H1 (cell line): ENCODE measurements at regions not wholly inside any gene's neighbourhood (a gene's known extent, or its start where the extent isn't known, plus 50 kb on each side); places are given as distances from the start of the nearest gene placed in this dataset.

Experiments used
- CTCF ChIA-PET: fragments of 300-600 bp; sonication (Branson Sonifier 250); formaldehyde crosslinking; loops from one replicate; lab custom pipeline; 2021; ENCODE audit not compliant: partially characterized antibody; lab: Charles Lee
- POLR2A ChIA-PET: fragments of 300-600 bp; sonication (Branson Sonifier 250); formaldehyde crosslinking; loops from one replicate; lab custom pipeline; 2021; ENCODE audit warnings: inconsistent platforms; ENCODE audit not compliant: partially characterized antibody; lab: Charles Lee
- DNase-seq, 2 experiments: peaks; one replicate each; pipeline versions ENCODE4 v3.0.0 to v3.0.0-alpha.2; 2010 to 2022; ENCODE audit warnings: low spot score in 2 of 2, low read depth in 1 of 2, mixed read lengths in 1 of 2
- FAIRE-seq: peaks from 2 replicates; lab custom pipeline; 2011; peaks lifted over from hg19 to GRCh38; lab: Jason Lieb, UNC
- H2AFZ ChIP-seq: 2 replicates; pipeline ENCODE4 v1.8.1; 2012; ENCODE audit warnings: low read length, inconsistent platforms
- H2AK5ac ChIP-seq: 2 replicates; pipeline ENCODE4 v1.6.1; 2013; ENCODE audit warnings: low read depth, low read length
- H2BK120ac ChIP-seq: replicated peaks from 2 replicates; pipeline ENCODE3; 2013; ENCODE audit warnings: low read depth, low read length, inconsistent platforms
- H2BK12ac ChIP-seq: 2 replicates; pipeline ENCODE4 v1.6.1; 2013; ENCODE audit warnings: low read depth, low read length
- H2BK15ac ChIP-seq: 2 replicates; pipeline ENCODE4 v1.6.1; 2013; ENCODE audit warnings: low read length
- H2BK20ac ChIP-seq: 2 replicates; pipeline ENCODE4 v1.6.1; 2013; ENCODE audit warnings: low read length
- H2BK5ac ChIP-seq: 2 replicates; pipeline ENCODE4 v1.6.1; 2013; ENCODE audit warnings: low read depth, low read length
- H3K14ac ChIP-seq: 2 replicates; pipeline ENCODE4 v1.6.1; 2013; ENCODE audit warnings: inconsistent platforms; ENCODE audit not compliant: insufficient read length
- H3K18ac ChIP-seq: 2 replicates; pipeline ENCODE4 v1.6.1; 2013; ENCODE audit warnings: low read length; ENCODE audit errors: extremely low read depth
- H3K23ac ChIP-seq: 2 replicates; pipeline ENCODE4 v1.6.1; 2013; ENCODE audit warnings: inconsistent platforms; ENCODE audit not compliant: insufficient read length
- H3K23me2 ChIP-seq: 2 replicates; pipeline ENCODE4 v1.6.1; 2013; ENCODE audit warnings: low read depth, low read length
- H3K27ac ChIP-seq: 2 replicates; pipeline ENCODE4 v1.6.1; 2011; ENCODE audit warnings: low read depth, low read length, inconsistent platforms
- H3K27me3 ChIP-seq, 4 experiments: replicated peaks in 1 of 4; 1 replicate in 1 of 4; 2 replicates in 3 of 4; pipeline versions ENCODE4 v1.6.1 to v1.8.1; 2011 to 2013; ENCODE audit warnings: low read length in 3 of 4, mild to moderate bottlenecking in 3 of 4, inconsistent platforms in 2 of 4, mixed read lengths in 2 of 4, moderate library complexity in 1 of 4; ENCODE audit not compliant: control insufficient read depth in 3 of 4, insufficient read depth in 3 of 4; ENCODE audit errors: extremely low read depth in 1 of 4
- H3K36me3 ChIP-seq, 4 experiments: 2 replicates each; pipeline versions ENCODE4 v1.6.1 to v1.8.1; 2011 to 2013; ENCODE audit warnings: mild to moderate bottlenecking in 4 of 4, low read length in 3 of 4, moderate library complexity in 2 of 4, control low read depth in 1 of 4, inconsistent platforms in 1 of 4; ENCODE audit not compliant: insufficient read depth in 4 of 4, control insufficient read depth in 2 of 4
- H3K4ac ChIP-seq: replicated peaks from 2 replicates; pipeline ENCODE3; 2013; ENCODE audit warnings: low read length, low read depth, mixed read lengths, inconsistent platforms; ENCODE audit not compliant: insufficient read length
- H3K4me1 ChIP-seq, 4 experiments: replicated peaks in 1 of 4; 1 replicate in 1 of 4; 2 replicates in 3 of 4; pipeline versions ENCODE4 v1.6.1 to v1.8.1; 2011 to 2013; ENCODE audit warnings: low read length in 3 of 4, inconsistent platforms in 2 of 4, mixed read lengths in 1 of 4; ENCODE audit not compliant: insufficient read depth in 4 of 4, control insufficient read depth in 3 of 4
- H3K4me2 ChIP-seq, 2 experiments: 2 replicates each; pipeline versions ENCODE4 v1.6.1 to v1.8.1; 2011 to 2013; ENCODE audit warnings: low read depth in 2 of 2, low read length in 2 of 2, control low read depth in 1 of 2, inconsistent platforms in 1 of 2, mild to moderate bottlenecking in 1 of 2; ENCODE audit not compliant: insufficient read depth in 1 of 2
- H3K4me3 ChIP-seq, 4 experiments: fragments of 200-600, 300-600 bp in 1 of 4; sonication (generic), shearing (Covaris generic), sonication (Bioruptor Twin) in 1 of 4; 2 replicates each; pipeline versions ENCODE4 v1.5.1 to v1.8.1; 2011 to 2016; ENCODE audit warnings: low read length in 4 of 4, low read depth in 3 of 4, control low read depth in 2 of 4, inconsistent platforms in 2 of 4, mild to moderate bottlenecking in 2 of 4, mixed read lengths in 1 of 4, moderate library complexity in 1 of 4; ENCODE audit not compliant: insufficient read depth in 2 of 4; ENCODE audit errors: extremely low read depth in 1 of 4
- H3K56ac ChIP-seq: replicated peaks from 2 replicates; pipeline ENCODE3; 2013; ENCODE audit warnings: low read depth, mild to moderate bottlenecking, mixed read lengths, low read length, inconsistent platforms; ENCODE audit not compliant: insufficient read length
- H3K79me1 ChIP-seq: 2 replicates; pipeline ENCODE4 v1.6.1; 2013; ENCODE audit warnings: low read depth, low read length, control low read depth
- H3K79me2 ChIP-seq, 2 experiments: 2 replicates each; pipeline versions ENCODE4 v1.6.1 to v1.8.1; 2012 to 2013; ENCODE audit warnings: low read length in 2 of 2, mild to moderate bottlenecking in 2 of 2, inconsistent platforms in 1 of 2; ENCODE audit not compliant: insufficient read depth in 2 of 2, control insufficient read depth in 1 of 2
- H3K9ac ChIP-seq, 4 experiments: replicated peaks in 1 of 4; 1 replicate in 1 of 4; 2 replicates in 3 of 4; pipeline versions ENCODE4 v1.6.1 to v1.8.1; 2011 to 2013; ENCODE audit warnings: low read depth in 3 of 4, low read length in 3 of 4, control low read depth in 2 of 4, mild to moderate bottlenecking in 2 of 4, moderate library complexity in 2 of 4, inconsistent platforms in 1 of 4; ENCODE audit errors: extremely low read depth in 1 of 4
- H3K9me3 ChIP-seq, 2 experiments: 2 replicates each; pipeline versions ENCODE4 v1.6.1 to v1.8.1; 2012 to 2013; ENCODE audit warnings: mild to moderate bottlenecking in 2 of 2, moderate library complexity in 2 of 2, control low read depth in 1 of 2, inconsistent platforms in 1 of 2, low read depth in 1 of 2, low read length in 1 of 2, mixed read lengths in 1 of 2; ENCODE audit not compliant: insufficient read depth in 2 of 2
- H4K20me1 ChIP-seq, 2 experiments: replicated peaks in 1 of 2; 2 replicates each; pipeline versions ENCODE3 to v1.8.1; 2011 to 2013; ENCODE audit warnings: inconsistent platforms in 2 of 2, low read length in 2 of 2, mild to moderate bottlenecking in 1 of 2; ENCODE audit not compliant: insufficient read depth in 2 of 2, control insufficient read depth in 1 of 2
- H4K5ac ChIP-seq: 2 replicates; pipeline ENCODE4 v1.6.1; 2013; ENCODE audit warnings: low read length, low read depth, mixed read lengths, inconsistent platforms; ENCODE audit not compliant: insufficient read length
- H4K8ac ChIP-seq: 2 replicates; pipeline ENCODE4 v1.8.0; 2013; ENCODE audit warnings: mild to moderate bottlenecking, moderate library complexity, low read length, inconsistent platforms; ENCODE audit not compliant: insufficient read depth; ENCODE audit errors: extremely low read depth
- H4K91ac ChIP-seq: replicated peaks from 2 replicates; pipeline ENCODE3; 2013; ENCODE audit warnings: low read length, mixed read lengths, inconsistent platforms; ENCODE audit not compliant: insufficient read length
- KDM5A ChIP-seq: fragments of 200-600 bp; IDR thresholded peaks from 2 replicates; pipeline ENCODE4 v1.7.1; 2012; ENCODE audit warnings: mild to moderate bottlenecking, low read length, inconsistent platforms, mixed read lengths
- NRF1 ChIP-seq: IDR thresholded peaks from 2 replicates; pipeline ENCODE4 v1.6.1; 2011; ENCODE audit warnings: mild to moderate bottlenecking, low read depth, low read length, improper control_type of control experiment
- RAD21 ChIP-seq, 2 experiments: IDR thresholded peaks in 1 of 2; conservative IDR thresholded peaks in 1 of 2; 2 replicates each; pipeline ENCODE4 v1.6.1; 2011; ENCODE audit warnings: low read depth in 2 of 2, low read length in 2 of 2, improper control_type of control experiment in 1 of 2, inconsistent platforms in 1 of 2, mild to moderate bottlenecking in 1 of 2, moderate library complexity in 1 of 2
- RXRA ChIP-seq: IDR thresholded peaks from 2 replicates; pipeline ENCODE4 v1.6.1; 2011; ENCODE audit warnings: low read depth, mild to moderate bottlenecking, low read length, moderate library complexity; ENCODE audit not compliant: insufficient read depth
- SIRT6 ChIP-seq: IDR thresholded peaks from one replicate; pipeline ENCODE4 v1.7.1; 2012; ENCODE audit warnings: low read length, inconsistent platforms
- TEAD4 ChIP-seq: IDR thresholded peaks from 2 replicates; pipeline ENCODE4 v1.6.1; 2012; ENCODE audit warnings: low read depth, low read length, inconsistent platforms, mixed read lengths
- USF2 ChIP-seq: IDR thresholded peaks from 2 replicates; pipeline ENCODE4 v1.6.1; 2011; ENCODE audit warnings: low read length, improper control_type of control experiment
- YY1 ChIP-seq: IDR thresholded peaks from 2 replicates; pipeline ENCODE4 v1.6.1; 2011; ENCODE audit warnings: low read depth, mild to moderate bottlenecking, low read length
- WGBS, 2 experiments: shearing (Covaris generic) in 1 of 2; methylation state at CpG; one replicate each; pipeline versions ENCODE4 v1.1.6 to v1.1.7; 2013 to 2015; ENCODE audit warnings: low lambda C conversion rate in 2 of 2, mixed read lengths in 2 of 2, inconsistent platforms in 1 of 2, low coverage in 1 of 2, missing lambda C conversion rate in 1 of 2; ENCODE audit not compliant: insufficient replicate concordance in 2 of 2, insufficient coverage in 1 of 2, insufficient read length in 1 of 2; ENCODE audit errors: extremely low coverage in 1 of 2, missing lambda C conversion rate in 1 of 2; 5-methylcytosine and 5-hydroxymethylcytosine counted together
- TF ChIP-seq, protein P1 (sequence below): IDR thresholded peaks from 2 replicates; pipeline ENCODE4 v1.6.1; 2012; ENCODE audit warnings: low read length, inconsistent platforms

GRCh38 chr3:148441191-148441590 is 256.5 kb upstream of the AGTR1 start:
- TF ChIP-seq NRF1 (no peak), YY1 (no peak), RAD21 (IDR thresholded peaks at IDR 0.05 in 1 of 2, conservative IDR thresholded peaks at IDR 0.05 in 1 of 2; ENCODE audit: low read depth in 2 of 2, low read length in 2 of 2) (no peak), TEAD4 (no peak), RXRA (no peak), KDM5A (no peak), SIRT6 (no peak), USF2 (no peak)
- TF ChIP-seq, protein P1, sequence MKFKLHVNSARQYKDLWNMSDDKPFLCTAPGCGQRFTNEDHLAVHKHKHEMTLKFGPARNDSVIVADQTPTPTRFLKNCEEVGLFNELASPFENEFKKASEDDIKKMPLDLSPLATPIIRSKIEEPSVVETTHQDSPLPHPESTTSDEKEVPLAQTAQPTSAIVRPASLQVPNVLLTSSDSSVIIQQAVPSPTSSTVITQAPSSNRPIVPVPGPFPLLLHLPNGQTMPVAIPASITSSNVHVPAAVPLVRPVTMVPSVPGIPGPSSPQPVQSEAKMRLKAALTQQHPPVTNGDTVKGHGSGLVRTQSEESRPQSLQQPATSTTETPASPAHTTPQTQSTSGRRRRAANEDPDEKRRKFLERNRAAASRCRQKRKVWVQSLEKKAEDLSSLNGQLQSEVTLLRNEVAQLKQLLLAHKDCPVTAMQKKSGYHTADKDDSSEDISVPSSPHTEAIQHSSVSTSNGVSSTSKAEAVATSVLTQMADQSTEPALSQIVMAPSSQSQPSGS: no peak
- no peak overlapping the region for H3K4me3 ChIP-seq
- H2BK15ac ChIP-seq: no peak overlapping the region
- DNase-seq (no peak), FAIRE-seq (no peak)
- H3K56ac ChIP-seq: no peak overlapping the region
- no peak overlapping the region for H3K18ac ChIP-seq
- no peak overlapping the region for H3K4me2 ChIP-seq
- H3K4ac ChIP-seq: no peak overlapping the region
- no peak overlapping the region for H2AK5ac ChIP-seq
- no peak overlapping the region for H3K9ac ChIP-seq
- H2BK120ac ChIP-seq: no peak overlapping the region
- no peaks in the 10 kb centered on the region for H3K79me1 ChIP-seq
- H2BK12ac ChIP-seq: no peak overlapping the region
- H4K20me1 ChIP-seq: no peaks in the 10 kb centered on the region
- H3K4me1 ChIP-seq: 0 out of 7 replicates have a peak, but pooled peaks cover 0 to 3% (median 0%) of the 10 kb centered on the region in 4 experiments
- H4K91ac ChIP-seq: no peak overlapping the region
- H3K36me3 ChIP-seq: no peaks in the 10 kb centered on the region
- no peaks in the 10 kb centered on the region for H3K23me2 ChIP-seq
- H2BK5ac ChIP-seq: no peak overlapping the region
- H4K8ac ChIP-seq: no peak overlapping the region
- H3K27me3 ChIP-seq: no peaks in the 10 kb centered on the region
- no peak overlapping the region for H4K5ac ChIP-seq
- no peak overlapping the region for H3K23ac ChIP-seq
- H3K27ac ChIP-seq: no peak overlapping the region
- 94% methylated on average over 1 of the region's 1 CpG; no CpG with 5 or more reads in 1 of the 2 experiments for WGBS, 2 experiments
- H2BK20ac ChIP-seq: no peak overlapping the region
- no peaks in the 10 kb centered on the region for H3K9me3 ChIP-seq
- ChIA-PET CTCF (no interaction called here), POLR2A (no interaction called here)
- H2AFZ ChIP-seq: no peak overlapping the region
- H3K79me2 ChIP-seq: no peaks in the 10 kb centered on the region
- no peak overlapping the region for H3K14ac ChIP-seq
